HG02970 (cell line): ENCODE measurements at regions not wholly inside any gene's neighbourhood (a gene's known extent, or its start where the extent isn't known, plus 50 kb on each side); places are given as distances from the start of the nearest gene placed in this dataset.
"Not testable (repeated sequence)": the region's sequence is repeated elsewhere in the genome, so short reads cannot be mapped to it uniquely, and the experiment has no call there.

Source experiments
- ATAC-seq: cut with Tn5 transposase; IDR thresholded peaks from one replicate; pipeline ENCODE4 v1.9.1; 2021; ENCODE audit warnings: mild to moderate bottlenecking, moderate library complexity, moderate number of reproducible peaks; ENCODE audit not compliant: unreplicated experiment, low FRiP score

- not testable (repeated sequence) for ATAC-seq
These were observed 87.4 kb upstream of the FCGR1A start for GRCh38 chr1:149695066-149695465.

GRCh38 chr1:149700220-149700619 lies 82.3 kb upstream of the FCGR1A start:
- not testable (repeated sequence) for ATAC-seq

- ATAC-seq, result not testable (repeated sequence)
These were observed 81.6 kb upstream of the FCGR1A start for GRCh38 chr1:149700677-149701567.

GRCh38 chr1:149708192-149708853 lies 74.2 kb upstream of the FCGR1A start:
- peak; percentile 94 for ATAC-seq

- not testable (repeated sequence) for ATAC-seq
These were observed 70.8 kb upstream of the FCGR1A start for GRCh38 chr1:149711651-149712050.

GRCh38 chr1:149712154-149712927 lies 70.2 kb upstream of the FCGR1A start:
- not testable (repeated sequence) for ATAC-seq

GRCh38 chr1:149713513-149713912 lies 69.0 kb upstream of the FCGR1A start:
- ATAC-seq, result not testable (repeated sequence)

- not testable (repeated sequence) for ATAC-seq
These were observed 68.5 kb upstream of the FCGR1A start for GRCh38 chr1:149713952-149714351.

GRCh38 chr1:149724618-149725302 lies 57.7 kb upstream of the FCGR1A start:
- ATAC-seq, result not testable (repeated sequence)

GRCh38 chr1:149726688-149727087 lies 55.8 kb upstream of the FCGR1A start:
- ATAC-seq, result not testable (repeated sequence)

- not testable (repeated sequence) for ATAC-seq
These were observed 53.9 kb upstream of the FCGR1A start for GRCh38 chr1:149728598-149728997.
